ENCODE measurements at regions not wholly inside any gene's neighbourhood (a gene's known extent, or its start where the extent isn't known, plus 50 kb on each side); places are given as distances from the start of the nearest gene placed in this dataset.

- H2BK120ac ChIP-seq (ENCODE audit: low read depth, low read length) = no peak overlapping the region
- H3K18ac ChIP-seq (ENCODE audit: low read depth, low read length) = no peak overlapping the region
- H2BK5ac ChIP-seq (ENCODE audit: low read depth, low read length, poor library complexity, severe bottlenecking) = no peak overlapping the region
- no peak overlapping the region for H2AK9ac ChIP-seq (replicated peaks; ENCODE audit: low read depth, low read length, poor library complexity)
- dilution Hi-C loops (cut with HindIII; ENCODE audit: low sequenced_read_pairs, unreplicated experiment) (no loop called here), intact Hi-C loops (cut with micrococcal nuclease) (no loop called here), in situ Hi-C loops (cut with MboI; ENCODE audit: low sequenced_read_pairs) (no loop called here)
- BruUV-seq (replicated peaks) = no TSS peak
- H3K4me3 ChIP-seq (ENCODE audit: insufficient read depth, low read depth, low read length) = no peak overlapping the region
- no peak overlapping the region for H2AK5ac ChIP-seq (ENCODE audit: low read depth, low read length)
- no peak overlapping the region for H4K5ac ChIP-seq (ENCODE audit: low read depth, low read length)
- no peak overlapping the region for H4K8ac ChIP-seq (ENCODE audit: low read depth in 2 of 2, low read length in 2 of 2)
- no peaks in the 10 kb centered on the region for H3K79me1 ChIP-seq (ENCODE audit: low read depth in 1 of 2, low read length in 2 of 2)
- TF ChIP-seq CEBPB (IDR thresholded peaks at IDR 0.05; ENCODE audit: low read depth, low read length) = no peak
- no peak for TF ChIP-seq RAD21 (IDR thresholded peaks at IDR 0.05; ENCODE audit: low read length)
- TF ChIP-seq NFE2L2 (IDR thresholded peaks at IDR 0.05; ENCODE audit: low read depth, low read length) = no peak
- TF ChIP-seq, protein P1, sequence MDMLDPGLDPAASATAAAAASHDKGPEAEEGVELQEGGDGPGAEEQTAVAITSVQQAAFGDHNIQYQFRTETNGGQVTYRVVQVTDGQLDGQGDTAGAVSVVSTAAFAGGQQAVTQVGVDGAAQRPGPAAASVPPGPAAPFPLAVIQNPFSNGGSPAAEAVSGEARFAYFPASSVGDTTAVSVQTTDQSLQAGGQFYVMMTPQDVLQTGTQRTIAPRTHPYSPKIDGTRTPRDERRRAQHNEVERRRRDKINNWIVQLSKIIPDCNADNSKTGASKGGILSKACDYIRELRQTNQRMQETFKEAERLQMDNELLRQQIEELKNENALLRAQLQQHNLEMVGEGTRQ (IDR thresholded peaks at IDR 0.05; ENCODE audit: low read depth, low read length) = no peak
- TF ChIP-seq CHD1 (IDR thresholded peaks at IDR 0.05; ENCODE audit: low read depth, low read length) = no peak
- H3K27ac ChIP-seq (ENCODE audit: insufficient read depth, low read length) = no peak overlapping the region
- no peak overlapping the region for H3K4ac ChIP-seq (ENCODE audit: low read depth, low read length)
- H3K14ac ChIP-seq (replicated peaks; ENCODE audit: low read depth, low read length) = no peak overlapping the region
- no peak for DNase-seq
- POLR2A ChIA-PET (ENCODE audit: unreplicated experiment) = no interaction called here
- H3K9ac ChIP-seq (ENCODE audit: low read depth, low read length) = no peak overlapping the region
- H3K9me3 ChIP-seq (ENCODE audit: control insufficient read depth, insufficient read depth, low read length) = no peaks in the 10 kb centered on the region
- H4K91ac ChIP-seq (ENCODE audit: insufficient read depth, low read depth, low read length) = no peak overlapping the region
- H2AFZ ChIP-seq (replicated peaks; ENCODE audit: low read length, poor library complexity) = no peak overlapping the region
- H3K36me3 ChIP-seq (ENCODE audit: control insufficient read depth, insufficient read depth, low read length) = no peaks in the 10 kb centered on the region
- H4K20me1 ChIP-seq (ENCODE audit: insufficient read depth, low read length) = no peaks in the 10 kb centered on the region
- no peak overlapping the region for H2BK15ac ChIP-seq (ENCODE audit: low read depth, low read length)
- WGBS, 2 experiments (ENCODE audit: extremely low coverage in 2 of 2, insufficient read length in 1 of 2) = no CpG with 5 or more reads among the region's 6 CpGs
- H3K4me2 ChIP-seq (ENCODE audit: low read depth, low read length) = no peak overlapping the region
- H3K27me3 ChIP-seq (ENCODE audit: control insufficient read depth, insufficient read depth, low read length) = peaks cover 2% of the 10 kb centered on the region
- no peak overlapping the region for H3K56ac ChIP-seq (ENCODE audit: extremely low read depth, insufficient read depth, low read length)
- no peak overlapping the region for H3K23ac ChIP-seq (ENCODE audit: low read depth, low read length)
- no peaks in the 10 kb centered on the region for H3K4me1 ChIP-seq (ENCODE audit: control insufficient read depth, insufficient read depth, low read length)
- no peak overlapping the region for H2BK20ac ChIP-seq (ENCODE audit: low read depth, low read length)
- CTCF ChIA-PET = no interaction called here
- H3K9me1 ChIP-seq (ENCODE audit: insufficient read depth, low read length) = no peaks in the 10 kb centered on the region
- ATAC-seq (ENCODE audit: low read depth) = no peak
These were observed 460.8 kb downstream of the KLF5 start for GRCh38 chr13:73519396-73520116.
